AG09309 (cell line): ENCODE measurements at regions not wholly inside any gene's neighbourhood (a gene's known extent, or its start where the extent isn't known, plus 50 kb on each side); places are given as distances from the start of the nearest gene placed in this dataset.
"Not testable (repeated sequence)": the region's sequence is repeated elsewhere in the genome, so short reads cannot be mapped to it uniquely, and the experiment has no call there.

ENCODE experiments used
- DNase-seq: peaks from one replicate; pipeline ENCODE4 v3.0.0-alpha.2; 2010; ENCODE audit warnings: low read depth
- H3K4me3 ChIP-seq: 2 replicates; pipeline ENCODE4 v1.5.1; 2011; ENCODE audit warnings: mild to moderate bottlenecking, low read depth, low read length, moderate library complexity; ENCODE audit not compliant: control insufficient read depth
- TF ChIP-seq, protein P1 (sequence below): IDR thresholded peaks from 2 replicates; pipeline ENCODE4 v1.5.1; 2011; ENCODE audit warnings: mild to moderate bottlenecking, low read depth, low read length, inconsistent platforms; ENCODE audit not compliant: insufficient read depth, control insufficient read depth; ENCODE audit errors: missing control alignments

DNA sequence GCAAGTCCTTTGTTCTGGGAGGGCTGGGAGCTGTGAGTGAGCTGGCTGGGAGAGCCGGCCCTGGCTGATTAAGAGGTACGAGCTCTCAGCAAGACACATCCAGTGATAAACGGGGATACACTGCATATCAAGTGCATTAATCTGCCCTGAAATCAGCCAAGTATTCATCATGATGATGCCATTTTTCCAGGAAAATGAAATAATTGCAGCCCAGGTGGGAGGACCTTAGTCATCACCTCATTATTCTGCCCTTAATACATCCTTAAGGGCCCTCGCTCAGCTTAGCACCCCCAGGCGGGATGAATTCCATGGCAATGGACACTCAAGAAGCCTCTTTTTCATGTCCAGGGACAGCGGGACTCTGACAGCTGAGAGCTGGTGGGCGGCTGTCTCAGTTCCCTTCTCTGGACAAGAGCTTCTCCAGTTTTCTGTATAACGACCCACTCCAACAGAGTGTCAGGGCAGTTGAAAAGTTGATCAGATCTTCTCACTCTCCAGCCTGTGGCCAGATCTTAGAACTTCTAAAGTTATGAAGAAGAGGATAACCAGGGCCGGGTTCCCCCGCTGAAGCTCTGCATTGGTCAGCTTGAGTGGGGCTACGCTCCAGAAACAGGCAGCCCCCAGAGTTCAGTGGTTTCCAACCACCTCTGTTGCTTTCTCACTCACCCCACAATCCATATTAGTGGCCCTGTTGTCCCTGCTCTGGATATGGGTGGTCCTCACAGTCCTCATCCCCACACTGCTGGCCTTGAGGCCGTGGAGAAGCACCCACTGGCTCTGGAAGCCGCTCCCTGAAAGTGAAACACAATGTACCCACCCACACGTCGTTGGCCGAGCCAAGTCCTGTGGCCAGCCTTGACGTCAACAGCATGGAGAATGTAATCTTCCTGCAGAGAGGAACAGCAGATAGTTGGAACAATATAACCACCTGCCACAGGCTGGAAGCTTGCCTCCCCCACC lies 306.2 kb upstream of the DIO3 start:
- DNase-seq = no peak
- no peak overlapping the region for H3K4me3 ChIP-seq
- TF ChIP-seq, protein P1, sequence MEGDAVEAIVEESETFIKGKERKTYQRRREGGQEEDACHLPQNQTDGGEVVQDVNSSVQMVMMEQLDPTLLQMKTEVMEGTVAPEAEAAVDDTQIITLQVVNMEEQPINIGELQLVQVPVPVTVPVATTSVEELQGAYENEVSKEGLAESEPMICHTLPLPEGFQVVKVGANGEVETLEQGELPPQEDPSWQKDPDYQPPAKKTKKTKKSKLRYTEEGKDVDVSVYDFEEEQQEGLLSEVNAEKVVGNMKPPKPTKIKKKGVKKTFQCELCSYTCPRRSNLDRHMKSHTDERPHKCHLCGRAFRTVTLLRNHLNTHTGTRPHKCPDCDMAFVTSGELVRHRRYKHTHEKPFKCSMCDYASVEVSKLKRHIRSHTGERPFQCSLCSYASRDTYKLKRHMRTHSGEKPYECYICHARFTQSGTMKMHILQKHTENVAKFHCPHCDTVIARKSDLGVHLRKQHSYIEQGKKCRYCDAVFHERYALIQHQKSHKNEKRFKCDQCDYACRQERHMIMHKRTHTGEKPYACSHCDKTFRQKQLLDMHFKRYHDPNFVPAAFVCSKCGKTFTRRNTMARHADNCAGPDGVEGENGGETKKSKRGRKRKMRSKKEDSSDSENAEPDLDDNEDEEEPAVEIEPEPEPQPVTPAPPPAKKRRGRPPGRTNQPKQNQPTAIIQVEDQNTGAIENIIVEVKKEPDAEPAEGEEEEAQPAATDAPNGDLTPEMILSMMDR = no peak

DNA sequence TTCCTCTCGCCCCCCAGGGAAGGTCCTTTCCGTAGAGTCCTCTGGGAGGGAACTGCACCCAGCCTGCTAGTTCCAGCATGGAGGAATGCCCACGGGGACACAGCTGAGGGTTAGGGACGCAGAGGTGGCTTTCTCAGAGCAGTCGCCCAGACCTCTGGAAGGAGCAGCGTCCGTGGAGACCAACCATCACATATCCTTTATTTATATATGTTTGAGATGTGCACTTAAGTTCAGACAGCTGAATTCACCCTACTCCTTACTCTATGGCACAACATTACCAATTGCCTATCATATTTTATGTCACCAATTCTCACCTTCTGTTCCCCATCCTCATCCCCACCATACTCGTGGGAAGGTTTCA lies 305.6 kb upstream of the DIO3 start:
- H3K4me3 ChIP-seq = no peak overlapping the region
- TF ChIP-seq, protein P1 = no peak
- no peak for DNase-seq

DNA sequence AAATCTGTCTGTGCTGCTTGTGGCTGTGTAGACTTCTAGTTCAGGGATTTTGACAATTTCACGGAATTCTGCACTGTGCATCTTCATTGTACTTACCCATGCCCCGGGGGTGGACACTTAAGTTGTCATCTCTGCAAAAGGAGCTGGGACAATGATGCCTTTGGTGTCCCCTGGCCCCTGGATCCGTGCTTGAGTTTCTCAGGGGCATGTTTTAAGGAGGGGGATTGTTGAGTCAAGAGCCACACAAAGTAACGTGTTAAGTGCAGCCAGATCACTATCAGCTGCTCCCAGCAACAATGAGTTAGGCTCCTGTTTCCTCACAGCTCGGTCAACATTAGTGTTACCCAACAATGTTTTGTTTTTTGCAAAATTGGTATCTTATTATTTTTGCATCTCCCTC lies 305.0 kb upstream of the DIO3 start:
- no peak overlapping the region for H3K4me3 ChIP-seq
- DNase-seq = no peak
- TF ChIP-seq, protein P1 = no peak

DNA sequence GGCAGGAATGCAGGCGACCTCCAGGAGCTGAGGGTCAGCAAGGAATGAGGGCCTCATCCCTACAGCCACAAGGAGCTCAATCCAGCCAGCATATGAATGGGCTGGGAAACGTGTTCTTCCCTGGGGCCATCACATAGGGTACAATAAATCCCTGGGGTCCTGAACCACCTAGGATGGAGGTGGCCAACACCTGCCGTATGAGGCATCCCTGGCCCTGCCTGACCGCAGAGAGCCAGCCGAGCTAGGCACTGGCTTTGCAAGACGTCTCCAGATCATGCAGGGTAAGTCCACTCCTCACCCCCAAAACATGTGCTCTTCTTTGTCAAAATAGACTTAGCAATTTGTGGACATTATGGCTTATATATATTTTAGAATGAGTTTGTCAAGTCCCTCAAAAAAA lies 303.7 kb upstream of the DIO3 start:
- TF ChIP-seq, protein P1 = no peak
- no peak for DNase-seq
- H3K4me3 ChIP-seq = no peak overlapping the region

DNA sequence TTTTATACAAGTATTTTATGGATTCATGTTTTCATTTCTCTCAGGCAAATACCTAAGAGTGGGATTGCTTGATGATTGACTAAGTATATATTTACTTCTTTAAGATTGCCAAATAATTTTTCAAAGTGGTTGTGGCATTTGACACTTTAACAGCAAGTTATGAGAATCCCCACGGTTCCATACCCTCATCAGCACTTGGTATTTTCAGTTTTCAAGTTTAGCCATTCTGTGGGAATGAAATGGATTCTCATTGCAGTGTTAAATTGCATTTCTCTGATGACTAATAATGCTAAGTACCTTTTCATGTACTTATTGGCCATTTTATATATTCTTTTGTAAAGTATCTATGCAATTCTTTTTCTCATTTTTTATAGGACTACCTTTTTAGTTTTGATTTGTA lies 301.5 kb upstream of the DIO3 start:
- no peak for DNase-seq
- TF ChIP-seq, protein P1 = no peak
- no peak overlapping the region for H3K4me3 ChIP-seq

DNA sequence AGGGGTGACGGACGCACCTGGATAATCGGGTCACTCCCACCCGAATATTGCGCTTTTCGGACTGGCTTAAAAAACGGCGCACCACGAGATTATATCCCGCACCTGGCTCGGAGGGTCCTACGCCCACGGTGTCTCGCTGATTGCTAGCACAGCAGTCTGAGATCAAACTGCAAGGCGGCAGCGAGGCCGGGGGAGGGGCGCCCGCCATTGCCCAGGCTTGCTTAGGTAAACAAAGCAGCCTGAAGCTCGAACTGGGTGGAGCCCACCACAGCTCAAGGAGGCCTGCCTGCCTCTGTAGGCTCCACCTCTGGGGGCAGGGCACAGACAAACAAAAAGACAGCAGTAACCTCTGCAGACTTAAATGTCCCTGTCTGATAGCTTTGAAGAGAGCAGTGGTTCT lies 294.9 kb upstream of the DIO3 start:
- H3K4me3 ChIP-seq, DNase-seq: not testable (repeated sequence)

DNA sequence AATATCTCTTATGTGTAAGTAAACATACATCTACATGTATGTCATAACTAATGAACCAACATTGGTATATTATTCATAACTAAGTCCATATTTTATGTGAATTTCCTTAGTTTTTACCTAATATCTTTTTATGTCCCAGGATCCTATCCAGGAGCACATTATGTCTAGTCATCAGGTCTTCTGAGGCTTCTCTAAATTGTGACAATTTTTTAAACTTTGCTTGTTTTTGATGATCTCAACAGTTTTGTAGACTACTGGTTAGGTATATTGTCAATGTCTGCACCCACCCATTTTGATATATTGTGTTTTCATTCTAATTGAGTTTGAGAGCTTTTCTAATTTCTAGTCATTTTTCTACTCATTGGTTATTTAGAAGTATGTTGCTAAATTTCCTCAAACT lies 288.2 kb upstream of the DIO3 start:
- H3K4me3 ChIP-seq = no peak overlapping the region
- no peak for DNase-seq
- TF ChIP-seq, protein P1 = no peak
